HG03378 (cell line): ENCODE measurements at regions not wholly inside any gene's neighbourhood (a gene's known extent, or its start where the extent isn't known, plus 50 kb on each side); places are given as distances from the start of the nearest gene placed in this dataset.
A peak's percentile ranks its signal among the peaks of the same experiment; 100 is the strongest.
"Not testable (repeated sequence)": the region's sequence is repeated elsewhere in the genome, so short reads cannot be mapped to it uniquely, and the experiment has no call there.

Experiments used
- ATAC-seq: cut with Tn5 transposase; IDR thresholded peaks from one replicate; pipeline ENCODE4 v1.9.1; 2021; ENCODE audit warnings: mild to moderate bottlenecking, moderate library complexity; ENCODE audit not compliant: unreplicated experiment

DNA sequence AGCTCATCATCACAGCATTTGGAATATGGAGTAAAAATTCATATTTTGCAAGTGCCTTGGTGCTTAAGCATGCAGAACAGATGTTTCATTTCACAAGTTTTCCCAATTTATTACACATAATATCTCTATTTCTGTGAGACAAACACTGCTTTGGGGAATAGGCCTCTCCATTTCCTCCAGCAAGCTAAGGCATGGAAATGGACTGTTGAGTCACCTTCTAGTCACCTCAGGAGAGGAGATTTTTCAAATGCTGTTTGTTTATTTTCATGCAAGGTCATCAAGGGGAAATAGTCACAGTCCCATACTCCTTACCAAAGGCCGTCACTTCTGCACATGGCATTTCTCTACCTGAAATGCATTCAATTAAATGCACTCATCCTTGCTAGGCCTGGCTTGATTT, 57.4 kb upstream of the NUTM2D start:
- not testable (repeated sequence) for ATAC-seq

DNA sequence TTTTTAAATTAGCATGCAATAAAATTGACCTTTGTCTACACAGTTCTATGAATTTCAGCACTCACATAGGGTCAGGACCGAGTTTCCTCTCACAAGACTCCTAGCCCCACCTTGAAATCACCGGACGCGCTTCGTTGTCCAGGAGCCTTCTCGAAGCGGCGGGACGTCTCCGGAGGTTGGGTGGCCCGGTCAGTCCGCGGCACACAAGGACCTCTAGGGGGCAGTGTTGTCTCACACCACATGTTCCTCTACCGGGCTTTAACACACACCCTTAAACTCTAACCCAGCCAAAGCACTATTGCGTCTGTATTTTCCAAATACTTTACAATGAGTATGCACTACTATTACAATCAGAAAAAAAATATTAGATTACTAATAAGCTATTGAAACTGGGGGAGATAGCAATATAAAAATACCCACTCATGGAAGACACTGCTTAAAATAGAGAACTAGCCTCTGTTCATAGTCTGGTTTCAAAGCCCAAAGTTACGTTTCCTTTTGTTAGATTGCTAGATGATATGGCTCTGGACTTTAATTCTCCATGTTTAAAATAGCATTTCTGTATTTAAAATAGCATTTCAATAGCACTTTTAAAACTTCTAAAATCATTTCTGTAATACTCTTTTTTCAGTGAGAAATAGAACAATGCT, 56.0 kb upstream of the NUTM2D start:
- ATAC-seq = peak; percentile 73

DNA sequence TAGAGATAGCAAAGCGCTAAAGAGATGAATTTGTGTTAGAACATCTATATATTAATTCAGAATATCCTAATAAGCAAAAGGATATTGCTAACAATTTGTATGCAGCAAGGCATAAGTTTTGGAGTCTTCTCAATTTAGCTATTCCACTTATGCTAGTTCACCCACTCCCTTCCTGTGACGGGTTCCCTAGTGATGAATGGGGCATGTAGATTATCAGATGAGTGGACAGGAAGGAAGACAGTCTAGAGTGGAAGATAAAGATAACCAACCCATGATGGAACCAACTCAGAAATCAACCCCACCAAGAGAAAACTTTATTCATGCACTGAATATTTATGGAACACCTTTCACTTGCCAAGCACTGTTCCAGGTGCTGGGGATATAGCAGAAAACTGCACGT, 55.4 kb upstream of the NUTM2D start:
- ATAC-seq = not testable (repeated sequence)

DNA sequence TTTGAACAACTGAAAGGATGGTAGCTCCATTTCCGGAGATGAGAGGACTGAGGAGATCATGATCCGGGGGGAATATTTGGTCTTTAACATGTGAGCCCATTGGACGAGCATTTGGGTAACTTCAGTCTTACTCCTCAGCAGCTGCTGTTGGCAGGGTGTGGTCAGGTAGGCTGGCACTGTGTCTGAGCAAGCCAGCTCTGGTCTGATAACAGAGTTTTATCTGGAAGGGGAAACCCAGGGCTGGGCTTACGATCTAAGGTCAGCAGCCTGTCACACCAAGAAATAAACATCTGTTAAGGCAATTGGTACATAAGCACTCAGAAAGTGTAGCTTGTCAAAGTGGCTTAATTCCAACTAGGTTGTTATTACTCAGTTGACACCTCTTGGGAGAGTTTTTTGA, 53.8 kb upstream of the NUTM2D start:
- not testable (repeated sequence) for ATAC-seq

DNA sequence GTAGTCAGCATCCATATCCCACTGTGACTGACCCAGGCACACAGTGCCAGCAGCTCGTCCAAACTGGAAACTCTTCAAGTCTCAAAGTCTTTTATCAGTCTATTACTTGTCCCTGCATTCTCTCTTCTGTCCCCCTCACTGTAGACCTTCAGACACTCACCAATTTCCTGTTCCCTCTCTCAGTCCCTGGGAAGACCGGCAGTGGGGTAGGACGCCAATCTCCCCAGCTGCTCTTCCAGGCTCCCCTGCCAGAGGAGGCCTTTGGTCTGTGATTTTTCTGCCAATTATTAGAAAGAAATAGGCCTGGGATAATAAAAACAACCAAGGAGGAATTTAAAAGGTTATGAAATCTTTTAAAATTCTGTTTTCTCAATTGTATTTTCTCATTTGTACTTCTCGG, 50.9 kb upstream of the NUTM2D start:
- not testable (repeated sequence) for ATAC-seq
